IMR-90 (cell line): ENCODE measurements at regions not wholly inside any gene's neighbourhood (a gene's known extent, or its start where the extent isn't known, plus 50 kb on each side); places are given as distances from the start of the nearest gene placed in this dataset.

ENCODE experiments used
- ATAC-seq: fragments of 200-7000 bp; cut with Tn5 transposase; 2 replicates; pipeline ENCODE4 v1.9.1; 2020; ENCODE audit warnings: low read depth, mild to moderate bottlenecking, moderate library complexity
- BruUV-seq: library from RNA; stranded (reverse); fragments of 400-500 nt; replicated peaks from 2 replicates; lab custom pipeline; 2021; lab: Mats Ljungman, UMichigan
- CTCF ChIA-PET: fragments of 300-600 bp; formaldehyde crosslinking; extraction: SDS; loops from one replicate; lab custom pipeline; 2021; ENCODE audit warnings: antibody characterized with exemption; lab: Yijun Ruan, JAX
- POLR2A ChIA-PET: fragments of 300-600 bp; sonication (Branson Sonifier 250); formaldehyde crosslinking; loops from one replicate; lab custom pipeline; 2022; ENCODE audit warnings: antibody characterized with exemption; ENCODE audit not compliant: unreplicated experiment; lab: Charles Lee
- DNase-seq: peaks from one replicate; pipeline ENCODE4 v3.0.0; 2013
- H2AFZ ChIP-seq: replicated peaks from 2 replicates; pipeline ENCODE3; 2013; ENCODE audit warnings: low read length, mild to moderate bottlenecking; ENCODE audit not compliant: poor library complexity
- H2AK5ac ChIP-seq: 2 replicates; pipeline ENCODE4 v1.6.1; 2013; ENCODE audit warnings: low read depth, low read length, inconsistent platforms
- H2AK9ac ChIP-seq: replicated peaks from 2 replicates; pipeline ENCODE3; 2013; ENCODE audit warnings: mild to moderate bottlenecking, low read depth, low read length, moderate library complexity; ENCODE audit not compliant: poor library complexity
- H2BK120ac ChIP-seq: 2 replicates; pipeline ENCODE4 v1.6.1; 2013; ENCODE audit warnings: low read depth, low read length, inconsistent platforms
- H2BK15ac ChIP-seq: 3 replicates; pipeline ENCODE4 v1.6.1; 2013; ENCODE audit warnings: low read depth, low read length, inconsistent platforms
- H2BK20ac ChIP-seq: 2 replicates; pipeline ENCODE4 v1.6.1; 2013; ENCODE audit warnings: low read depth, mild to moderate bottlenecking, inconsistent platforms, low read length, moderate library complexity
- H2BK5ac ChIP-seq: 2 replicates; pipeline ENCODE4 v1.6.1; 2013; ENCODE audit warnings: mild to moderate bottlenecking, low read depth, low read length, inconsistent platforms; ENCODE audit not compliant: poor library complexity, severe bottlenecking
- H3K14ac ChIP-seq: replicated peaks from 2 replicates; pipeline ENCODE4 v1.6.1; 2013; ENCODE audit warnings: low read depth, low read length, inconsistent platforms
- H3K18ac ChIP-seq: 2 replicates; pipeline ENCODE4 v1.6.1; 2013; ENCODE audit warnings: low read depth, low read length, control low read depth
- H3K23ac ChIP-seq: 2 replicates; pipeline ENCODE4 v1.6.1; 2013; ENCODE audit warnings: low read depth, low read length, inconsistent platforms
- H3K27ac ChIP-seq: 2 replicates; pipeline ENCODE4 v1.5.1; 2013; ENCODE audit warnings: mild to moderate bottlenecking, control low read depth, low read length; ENCODE audit not compliant: insufficient read depth
- H3K27me3 ChIP-seq: 2 replicates; pipeline ENCODE4 v1.6.1; 2013; ENCODE audit warnings: low read length; ENCODE audit not compliant: control insufficient read depth, insufficient read depth
- H3K36me3 ChIP-seq: 2 replicates; pipeline ENCODE4 v1.6.1; 2013; ENCODE audit warnings: low read length, mixed read lengths; ENCODE audit not compliant: control insufficient read depth, insufficient read depth
- H3K4ac ChIP-seq: 2 replicates; pipeline ENCODE4 v1.6.1; 2013; ENCODE audit warnings: low read depth, low read length, inconsistent platforms
- H3K4me1 ChIP-seq: 2 replicates; pipeline ENCODE4 v1.6.1; 2013; ENCODE audit warnings: low read length, mixed read lengths; ENCODE audit not compliant: control insufficient read depth, insufficient read depth
- H3K4me2 ChIP-seq: 2 replicates; pipeline ENCODE4 v1.6.1; 2013; ENCODE audit warnings: low read depth, mild to moderate bottlenecking, control low read depth, low read length, moderate library complexity
- H3K4me3 ChIP-seq: 2 replicates; pipeline ENCODE4 v1.5.1; 2013; ENCODE audit warnings: low read depth, mild to moderate bottlenecking, control low read depth, low read length, moderate library complexity; ENCODE audit not compliant: insufficient read depth
- H3K56ac ChIP-seq: 2 replicates; pipeline ENCODE4 v1.6.1; 2013; ENCODE audit warnings: low read length, inconsistent platforms; ENCODE audit not compliant: insufficient read depth; ENCODE audit errors: extremely low read depth
- H3K79me1 ChIP-seq, 2 experiments: 2 replicates each; pipeline ENCODE4 v1.6.1; 2013; ENCODE audit warnings: low read length in 2 of 2, inconsistent platforms in 1 of 2, low read depth in 1 of 2
- H3K9ac ChIP-seq: 2 replicates; pipeline ENCODE4 v1.6.1; 2013; ENCODE audit warnings: low read depth, low read length, control low read depth
- H3K9me1 ChIP-seq: 2 replicates; pipeline ENCODE4 v1.6.1; 2013; ENCODE audit warnings: low read length, inconsistent platforms; ENCODE audit not compliant: insufficient read depth
- H3K9me3 ChIP-seq: 2 replicates; pipeline ENCODE4 v1.6.1; 2013; ENCODE audit warnings: low read length; ENCODE audit not compliant: control insufficient read depth, insufficient read depth
- H4K20me1 ChIP-seq: 2 replicates; pipeline ENCODE4 v1.6.1; 2013; ENCODE audit warnings: low read length, inconsistent platforms; ENCODE audit not compliant: insufficient read depth
- H4K5ac ChIP-seq: 2 replicates; pipeline ENCODE4 v1.6.1; 2013; ENCODE audit warnings: mild to moderate bottlenecking, low read depth, low read length, control low read depth
- H4K8ac ChIP-seq, 2 experiments: 2 replicates each; pipeline ENCODE4 v1.6.1; 2013; ENCODE audit warnings: low read depth in 2 of 2, low read length in 2 of 2, control low read depth in 1 of 2, inconsistent platforms in 1 of 2
- H4K91ac ChIP-seq: 2 replicates; pipeline ENCODE4 v1.6.1; 2013; ENCODE audit warnings: low read depth, low read length, inconsistent platforms; ENCODE audit not compliant: insufficient read depth
- CHD1 ChIP-seq: IDR thresholded peaks from 2 replicates; pipeline ENCODE4 v1.6.1; 2012; ENCODE audit warnings: low read depth, low read length, improper control_type of control experiment
- FOS ChIP-seq: fragments of 150-350 bp; IDR thresholded peaks from 2 replicates; pipeline ENCODE4 v1.6.1; 2016; ENCODE audit warnings: low read depth, low read length
- NFE2L2 ChIP-seq: fragments of 150-350 bp; IDR thresholded peaks from 2 replicates; pipeline ENCODE4 v1.6.1; 2016; ENCODE audit warnings: low read depth, mild to moderate bottlenecking, low read length
- SMC3 ChIP-seq: fragments of 150-350 bp; IDR thresholded peaks from 2 replicates; pipeline ENCODE4 v1.6.1; 2016; ENCODE audit warnings: low read depth, mild to moderate bottlenecking, antibody characterized with exemption, low read length, moderate library complexity
- WGBS, 2 experiments: methylation state at CpG; one replicate each; pipeline versions ENCODE4 v1.1.5 to v1.1.7; 2013; ENCODE audit warnings: missing lambda C conversion rate in 2 of 2; ENCODE audit not compliant: insufficient read length in 1 of 2; ENCODE audit errors: extremely low coverage in 2 of 2; 5-methylcytosine and 5-hydroxymethylcytosine counted together
- dilution Hi-C: fragments of 300-500 bp; cut with HindIII; formaldehyde crosslinking; loops from one replicate; pipeline ENCODE4 v1.14.3; 2018; ENCODE audit warnings: low sequenced_read_pairs; ENCODE audit not compliant: unreplicated experiment
- in situ Hi-C: fragments of 300-500 bp; cut with MboI; formaldehyde crosslinking; loops from 3 replicates; pipeline ENCODE4 v1.14.3; 2019; ENCODE audit warnings: low sequenced_read_pairs, inconsistent platforms, mixed read lengths
- intact Hi-C: fragments of 100-400 bp; cut with micrococcal nuclease; formaldehyde crosslinking; loops from 2 replicates; pipeline ENCODE4 v1.10.0; 2022
- TF ChIP-seq, protein P1 (sequence below): fragments of 150-350 bp; IDR thresholded peaks from 2 replicates; pipeline ENCODE4 v1.6.1; 2016; ENCODE audit warnings: low read depth, mild to moderate bottlenecking, low read length, moderate library complexity, borderline replicate concordance

GRCh38 chr6:5941188-5941587 lies 65.5 kb downstream of the NRN1 start:
- Histone ChIP-seq H4K20me1 (no peaks in the 10 kb centered on the region), H3K9me1 (no peaks in the 10 kb centered on the region), H2BK5ac (no peak overlapping the region), H3K18ac (no peak overlapping the region), H3K14ac (no peak overlapping the region), H3K4ac (no peak overlapping the region), H3K4me3 (no peak overlapping the region), H3K79me1 (no peaks in the 10 kb centered on the region), H2BK15ac (no peak overlapping the region), H4K91ac (no peak overlapping the region), H3K56ac (no peak overlapping the region), H3K4me2 (no peak overlapping the region), H4K5ac (no peak overlapping the region), H2BK120ac (no peak overlapping the region), H3K9ac (no peak overlapping the region), H3K9me3 (peaks cover 11% of the 10 kb centered on the region), H3K4me1 (no peaks in the 10 kb centered on the region), H2AFZ (no peak overlapping the region), H2AK9ac (no peak overlapping the region), H2AK5ac (no peak overlapping the region), H3K27me3 (no peaks in the 10 kb centered on the region), H3K27ac (no peak overlapping the region), H3K36me3 (no peaks in the 10 kb centered on the region), H3K23ac (no peak overlapping the region), H4K8ac (no peak overlapping the region), H2BK20ac (no peak overlapping the region)
- POLR2A ChIA-PET: no interaction called here
- BruUV-seq: no TSS peak
- intact Hi-C loops: no loop called here
- in situ Hi-C loops: no loop called here
- no peak for DNase-seq
- ATAC-seq: no peak
- TF ChIP-seq, protein P1, sequence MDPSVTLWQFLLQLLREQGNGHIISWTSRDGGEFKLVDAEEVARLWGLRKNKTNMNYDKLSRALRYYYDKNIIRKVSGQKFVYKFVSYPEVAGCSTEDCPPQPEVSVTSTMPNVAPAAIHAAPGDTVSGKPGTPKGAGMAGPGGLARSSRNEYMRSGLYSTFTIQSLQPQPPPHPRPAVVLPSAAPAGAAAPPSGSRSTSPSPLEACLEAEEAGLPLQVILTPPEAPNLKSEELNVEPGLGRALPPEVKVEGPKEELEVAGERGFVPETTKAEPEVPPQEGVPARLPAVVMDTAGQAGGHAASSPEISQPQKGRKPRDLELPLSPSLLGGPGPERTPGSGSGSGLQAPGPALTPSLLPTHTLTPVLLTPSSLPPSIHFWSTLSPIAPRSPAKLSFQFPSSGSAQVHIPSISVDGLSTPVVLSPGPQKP: no peak
- TF ChIP-seq SMC3: no peak
- no peak for TF ChIP-seq CHD1
- no peak for TF ChIP-seq NFE2L2
- TF ChIP-seq FOS: no peak
- dilution Hi-C loops: no loop called here
- no CpG with 5 or more reads among the region's 5 CpGs for WGBS, 2 experiments
- CTCF ChIA-PET: interaction anchor here (0.6 kb wide), 1 partner anchor 219 kb away, joined by 4 read pairs; no protein-coding TSS in a partner anchor
